HCT116 (cell line): ENCODE measurements at regions not wholly inside any gene's neighbourhood (a gene's known extent, or its start where the extent isn't known, plus 50 kb on each side); places are given as distances from the start of the nearest gene placed in this dataset.

Experiments
- CEBPB ChIP-seq: IDR thresholded peaks from 2 replicates; pipeline ENCODE4 v1.6.1; 2012; ENCODE audit warnings: low read depth
- EZH2 ChIP-seq: fragments of 200-600 bp; sonication (generic); IDR thresholded peaks from 2 replicates; pipeline ENCODE4 v1.6.1; 2017; ENCODE audit warnings: antibody characterized with exemption, mixed run types
- EZH2phosphoT487 ChIP-seq: fragments of 200-600 bp; IDR thresholded peaks from 2 replicates; pipeline ENCODE4 v1.6.1; 2018; ENCODE audit warnings: antibody characterized with exemption, borderline replicate concordance
- MAX ChIP-seq: IDR thresholded peaks from 2 replicates; pipeline ENCODE4 v1.6.1; 2012
- TF ChIP-seq, protein P1 (sequence below), 3 experiments: fragments of 200-600 bp in 1 of 3; sonication (generic) in 1 of 3; IDR thresholded peaks in 2 of 3; conservative IDR thresholded peaks in 1 of 3; 2 replicates each; pipeline ENCODE4 v1.5.1; 2012 to 2017; ENCODE audit warnings: low read depth in 2 of 3, low read length in 2 of 3, antibody characterized with exemption in 1 of 3, borderline replicate concordance in 1 of 3, control low read depth in 1 of 3, mild to moderate bottlenecking in 1 of 3, mixed read lengths in 1 of 3, mixed run types in 1 of 3, moderate library complexity in 1 of 3; ENCODE audit not compliant: insufficient read depth in 1 of 3
- TF ChIP-seq, protein P2 (sequence below): IDR thresholded peaks from 2 replicates; pipeline ENCODE4 v1.6.1; 2011; ENCODE audit warnings: mild to moderate bottlenecking, low read length, moderate library complexity; ENCODE audit not compliant: insufficient replicate concordance; ENCODE audit errors: extremely low read depth

GRCh38 chr3:46094506-46094905 lies 67.2 kb upstream of the XCR1 start:
- TF ChIP-seq, protein P1, sequence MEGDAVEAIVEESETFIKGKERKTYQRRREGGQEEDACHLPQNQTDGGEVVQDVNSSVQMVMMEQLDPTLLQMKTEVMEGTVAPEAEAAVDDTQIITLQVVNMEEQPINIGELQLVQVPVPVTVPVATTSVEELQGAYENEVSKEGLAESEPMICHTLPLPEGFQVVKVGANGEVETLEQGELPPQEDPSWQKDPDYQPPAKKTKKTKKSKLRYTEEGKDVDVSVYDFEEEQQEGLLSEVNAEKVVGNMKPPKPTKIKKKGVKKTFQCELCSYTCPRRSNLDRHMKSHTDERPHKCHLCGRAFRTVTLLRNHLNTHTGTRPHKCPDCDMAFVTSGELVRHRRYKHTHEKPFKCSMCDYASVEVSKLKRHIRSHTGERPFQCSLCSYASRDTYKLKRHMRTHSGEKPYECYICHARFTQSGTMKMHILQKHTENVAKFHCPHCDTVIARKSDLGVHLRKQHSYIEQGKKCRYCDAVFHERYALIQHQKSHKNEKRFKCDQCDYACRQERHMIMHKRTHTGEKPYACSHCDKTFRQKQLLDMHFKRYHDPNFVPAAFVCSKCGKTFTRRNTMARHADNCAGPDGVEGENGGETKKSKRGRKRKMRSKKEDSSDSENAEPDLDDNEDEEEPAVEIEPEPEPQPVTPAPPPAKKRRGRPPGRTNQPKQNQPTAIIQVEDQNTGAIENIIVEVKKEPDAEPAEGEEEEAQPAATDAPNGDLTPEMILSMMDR (IDR thresholded peaks at IDR 0.05 in 2 of 3, conservative IDR thresholded peaks at IDR 0.05 in 1 of 3; ENCODE audit: borderline replicate concordance in 1 of 3, insufficient read depth in 1 of 3, low read depth in 2 of 3, low read length in 2 of 3), result no peak
- TF ChIP-seq EZH2phosphoT487 (no peak), EZH2 (no peak), MAX (no peak), CEBPB (no peak)
- TF ChIP-seq, protein P2, sequence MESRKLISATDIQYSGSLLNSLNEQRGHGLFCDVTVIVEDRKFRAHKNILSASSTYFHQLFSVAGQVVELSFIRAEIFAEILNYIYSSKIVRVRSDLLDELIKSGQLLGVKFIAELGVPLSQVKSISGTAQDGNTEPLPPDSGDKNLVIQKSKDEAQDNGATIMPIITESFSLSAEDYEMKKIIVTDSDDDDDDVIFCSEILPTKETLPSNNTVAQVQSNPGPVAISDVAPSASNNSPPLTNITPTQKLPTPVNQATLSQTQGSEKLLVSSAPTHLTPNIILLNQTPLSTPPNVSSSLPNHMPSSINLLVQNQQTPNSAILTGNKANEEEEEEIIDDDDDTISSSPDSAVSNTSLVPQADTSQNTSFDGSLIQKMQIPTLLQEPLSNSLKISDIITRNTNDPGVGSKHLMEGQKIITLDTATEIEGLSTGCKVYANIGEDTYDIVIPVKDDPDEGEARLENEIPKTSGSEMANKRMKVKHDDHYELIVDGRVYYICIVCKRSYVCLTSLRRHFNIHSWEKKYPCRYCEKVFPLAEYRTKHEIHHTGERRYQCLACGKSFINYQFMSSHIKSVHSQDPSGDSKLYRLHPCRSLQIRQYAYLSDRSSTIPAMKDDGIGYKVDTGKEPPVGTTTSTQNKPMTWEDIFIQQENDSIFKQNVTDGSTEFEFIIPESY, result no peak
